Neutrophil (primary cell): ENCODE measurements at regions not wholly inside any gene's neighbourhood (a gene's known extent, or its start where the extent isn't known, plus 50 kb on each side); places are given as distances from the start of the nearest gene placed in this dataset.
"Not testable (repeated sequence)": the region's sequence is repeated elsewhere in the genome, so short reads cannot be mapped to it uniquely, and the experiment has no call there.

Experiments used
- H3K27ac ChIP-seq: fragments of 200-600 bp; sonication (generic); 2 replicates; pipeline ENCODE4 v1.5.1; 2016; ENCODE audit warnings: mild to moderate bottlenecking, moderate library complexity
- H3K27me3 ChIP-seq: fragments of 200-600 bp; sonication (generic); 2 replicates; pipeline ENCODE4 v1.6.0; 2016; ENCODE audit warnings: mild to moderate bottlenecking
- H3K36me3 ChIP-seq: fragments of 200-600 bp; sonication (generic); 2 replicates; pipeline ENCODE4 v1.5.1; 2017
- H3K4me1 ChIP-seq, 2 experiments: fragments of 200-600 bp in 1 of 2; sonication (generic) in 1 of 2; 1 replicate in 1 of 2; 2 replicates in 1 of 2; pipeline versions ENCODE4 v1.5.1 to v1.6.1; 2013 to 2016; ENCODE audit warnings: low read depth in 1 of 2, low read length in 1 of 2, mild to moderate bottlenecking in 1 of 2, moderate library complexity in 1 of 2; ENCODE audit not compliant: control insufficient read depth in 1 of 2, insufficient read depth in 1 of 2
- H3K4me3 ChIP-seq, 2 experiments: fragments of 200-600 bp in 1 of 2; sonication (generic) in 1 of 2; 1 replicate in 1 of 2; 2 replicates in 1 of 2; pipeline ENCODE4 v1.5.1; 2013 to 2016; ENCODE audit warnings: low read depth in 1 of 2, low read length in 1 of 2, mild to moderate bottlenecking in 1 of 2, moderate library complexity in 1 of 2
- H3K9me3 ChIP-seq: fragments of 200-600 bp; sonication (generic); 2 replicates; pipeline ENCODE4 v1.5.1; 2016
- CTCF ChIP-seq: fragments of 200-600 bp; sonication (generic); IDR thresholded peaks from 2 replicates; pipeline ENCODE4 v1.5.1; 2016; ENCODE audit warnings: antibody characterized with exemption

DNA sequence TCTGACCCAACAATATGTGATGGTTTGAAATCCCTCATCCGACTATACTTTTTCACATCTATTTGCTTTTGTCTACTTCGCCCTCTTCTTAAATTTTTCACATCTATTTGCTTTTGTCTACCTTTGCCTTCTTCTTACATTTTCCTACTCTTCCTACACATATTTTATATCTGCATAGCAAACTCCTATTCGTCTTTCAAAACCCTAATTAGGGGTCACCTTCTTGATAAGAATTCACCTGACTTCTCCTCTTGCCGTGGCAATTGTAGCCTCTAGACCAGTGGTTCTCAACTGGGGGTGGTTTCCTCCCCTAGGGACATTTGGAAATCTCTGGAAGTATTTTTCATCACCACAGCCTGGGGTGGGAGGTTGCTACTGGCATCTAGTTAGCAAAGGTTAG, 607.4 kb downstream of the NTRK3 start:
- no peaks in the 10 kb centered on the region for H3K9me3 ChIP-seq
- no peaks in the 10 kb centered on the region for H3K36me3 ChIP-seq
- no peaks in the 10 kb centered on the region for H3K4me1 ChIP-seq
- TF ChIP-seq CTCF, result no peak
- H3K27me3 ChIP-seq, result no peaks in the 10 kb centered on the region
- no peak overlapping the region for H3K27ac ChIP-seq
- H3K4me3 ChIP-seq, result no peak overlapping the region

DNA sequence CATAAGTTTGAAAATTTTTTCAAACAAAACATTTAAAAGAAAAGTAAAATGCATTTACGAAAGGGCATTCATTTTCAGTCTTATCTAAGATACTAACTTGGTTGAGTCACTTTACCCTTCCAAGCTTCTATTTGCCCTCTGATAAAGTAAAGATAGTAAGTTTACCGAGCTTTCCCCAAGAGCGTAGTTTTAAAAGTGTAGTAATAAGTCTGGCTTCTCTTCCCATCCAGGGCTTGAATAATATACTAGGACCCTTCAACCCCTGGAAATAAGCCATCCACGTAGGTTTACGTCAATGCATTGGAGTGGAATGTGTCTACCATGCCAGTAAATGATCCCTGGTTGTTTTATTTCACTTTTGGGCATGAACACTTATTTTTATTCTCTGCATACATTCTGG, 608.3 kb downstream of the NTRK3 start:
- Histone ChIP-seq H3K27ac (no peak overlapping the region), H3K4me3 (no peak overlapping the region), H3K27me3 (no peaks in the 10 kb centered on the region), H3K9me3 (no peaks in the 10 kb centered on the region), H3K4me1 (no peaks in the 10 kb centered on the region), H3K36me3 (no peaks in the 10 kb centered on the region)
- no peak for TF ChIP-seq CTCF

DNA sequence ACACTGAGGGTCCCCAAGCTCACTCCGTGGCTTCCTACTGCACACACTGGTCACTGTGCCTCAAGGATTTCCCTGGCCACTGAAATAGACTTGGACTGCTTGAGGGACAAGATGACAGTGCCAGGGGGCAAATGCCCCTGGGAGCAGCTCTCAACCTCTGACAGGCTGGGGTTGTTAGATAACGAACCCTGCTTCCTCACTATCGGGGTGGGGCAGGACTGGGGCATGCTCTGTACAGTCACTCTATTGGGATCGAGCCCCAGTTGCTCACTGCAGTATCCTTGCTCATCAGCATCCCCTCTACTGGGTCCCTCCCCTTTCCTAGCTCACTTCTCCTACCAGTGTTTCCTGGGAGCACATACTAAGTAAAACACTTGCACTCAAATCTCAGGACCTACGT, 610.8 kb downstream of the NTRK3 start:
- H3K27me3 ChIP-seq, result no peaks in the 10 kb centered on the region
- H3K36me3 ChIP-seq, result no peaks in the 10 kb centered on the region
- H3K4me1 ChIP-seq, result no peaks in the 10 kb centered on the region
- H3K9me3 ChIP-seq, result no peaks in the 10 kb centered on the region
- no peak overlapping the region for H3K4me3 ChIP-seq
- H3K27ac ChIP-seq, result no peak overlapping the region
- TF ChIP-seq CTCF, result no peak

DNA sequence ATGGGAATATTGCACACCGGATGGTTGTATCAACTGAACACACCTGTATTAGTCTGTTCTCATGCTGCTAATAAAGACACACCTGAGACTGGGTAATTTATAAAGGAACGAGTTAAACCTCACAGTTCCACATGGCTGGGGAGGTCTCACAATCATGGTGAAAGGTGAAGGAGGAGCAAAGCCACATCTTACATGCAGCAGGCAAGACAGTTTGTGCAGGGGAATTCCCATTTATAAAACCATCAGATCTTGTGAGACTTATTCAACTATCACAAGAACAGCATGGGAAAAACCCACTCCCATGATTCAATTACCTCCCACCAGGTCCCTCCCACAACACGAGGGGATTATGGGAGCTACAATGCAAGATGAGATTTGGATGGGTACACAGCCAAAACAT, 613.5 kb downstream of the NTRK3 start:
- not testable (repeated sequence) for H3K4me3 ChIP-seq, H3K27ac ChIP-seq, H3K4me1 ChIP-seq, H3K36me3 ChIP-seq, H3K9me3 ChIP-seq, H3K27me3 ChIP-seq

GRCh38 chr15:87639305-87640011, 617.1 kb downstream of the NTRK3 start:
- Histone ChIP-seq H3K27me3 (no peaks in the 10 kb centered on the region), H3K4me3 (no peak overlapping the region), H3K4me1 (no peaks in the 10 kb centered on the region), H3K27ac (no peak overlapping the region), H3K36me3 (no peaks in the 10 kb centered on the region), H3K9me3 (no peaks in the 10 kb centered on the region)
- no peak for TF ChIP-seq CTCF

GRCh38 chr15:87638554-87639083, 617.9 kb downstream of the NTRK3 start:
- Histone ChIP-seq H3K4me3 (no peak overlapping the region), H3K27me3 (no peaks in the 10 kb centered on the region), H3K27ac (no peak overlapping the region), H3K9me3 (no peaks in the 10 kb centered on the region), H3K4me1 (no peaks in the 10 kb centered on the region), H3K36me3 (no peaks in the 10 kb centered on the region)
- no peak for TF ChIP-seq CTCF
